ENCODE measurements at regions not wholly inside any gene's neighbourhood (a gene's known extent, or its start where the extent isn't known, plus 50 kb on each side); places are given as distances from the start of the nearest gene placed in this dataset.
A peak's percentile ranks its signal among the peaks of the same experiment; 100 is the strongest.

- H3K9me3 ChIP-seq, result no peaks in the 10 kb centered on the region
- CTCF ChIA-PET, result interaction anchor here (1.2 kb wide), 1 partner anchor 161 kb away, joined by 3 read pairs; no protein-coding TSS in a partner anchor
- H3K4me1 ChIP-seq, result peaks cover 39% of the 10 kb centered on the region
- TF ChIP-seq SREBF2 (IDR thresholded peaks at IDR 0.05) (no peak), E2F6 (IDR thresholded peaks at IDR 0.05; ENCODE audit: borderline replicate concordance, low read depth) (no peak), FOSL2 (IDR thresholded peaks at IDR 0.05) (no peak), FOSL2 (CRISPR knock-in tag; IDR thresholded peaks at IDR 0.05) (no peak), BHLHE40 (IDR thresholded peaks at IDR 0.05; ENCODE audit: low read depth, low read length) (no peak), ELK1 (IDR thresholded peaks at IDR 0.05; ENCODE audit: low read depth, low read length) (no peak), ZNF302 (CRISPR knock-in tag; IDR thresholded peaks at IDR 0.05) (no peak), RCOR1 (IDR thresholded peaks at IDR 0.05; ENCODE audit: low read depth, low read length) (no peak), SMC3 (IDR thresholded peaks at IDR 0.05) (no peak)
- TF ChIP-seq, protein P1, sequence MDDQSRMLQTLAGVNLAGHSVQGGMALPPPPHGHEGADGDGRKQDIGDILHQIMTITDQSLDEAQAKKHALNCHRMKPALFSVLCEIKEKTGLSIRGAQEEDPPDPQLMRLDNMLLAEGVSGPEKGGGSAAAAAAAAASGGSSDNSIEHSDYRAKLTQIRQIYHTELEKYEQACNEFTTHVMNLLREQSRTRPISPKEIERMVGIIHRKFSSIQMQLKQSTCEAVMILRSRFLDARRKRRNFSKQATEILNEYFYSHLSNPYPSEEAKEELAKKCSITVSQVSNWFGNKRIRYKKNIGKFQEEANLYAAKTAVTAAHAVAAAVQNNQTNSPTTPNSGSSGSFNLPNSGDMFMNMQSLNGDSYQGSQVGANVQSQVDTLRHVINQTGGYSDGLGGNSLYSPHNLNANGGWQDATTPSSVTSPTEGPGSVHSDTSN (IDR thresholded peaks at IDR 0.05), result no peak
- no peak overlapping the region for H3K4me3 ChIP-seq
- DNase-seq (ENCODE audit: low read depth in 1 of 2, low spot score in 1 of 2), result no peak
- peak overlapping the region; percentile 7 to 74; a peak in 3 of 6 replicates for H3K27ac ChIP-seq
- FAIRE-seq, result no peak
- no peak for ATAC-seq
- 87% methylated on average over 6 of the region's 6 CpGs for WGBS (ENCODE audit: missing lambda C conversion rate)
- POLR2A ChIA-PET, result no interaction called here
- H3K4me2 ChIP-seq, result no peak overlapping the region
Observed at GRCh38 chr12:75748136-75748535, 236.7 kb upstream of the KRR1 start.

DNA sequence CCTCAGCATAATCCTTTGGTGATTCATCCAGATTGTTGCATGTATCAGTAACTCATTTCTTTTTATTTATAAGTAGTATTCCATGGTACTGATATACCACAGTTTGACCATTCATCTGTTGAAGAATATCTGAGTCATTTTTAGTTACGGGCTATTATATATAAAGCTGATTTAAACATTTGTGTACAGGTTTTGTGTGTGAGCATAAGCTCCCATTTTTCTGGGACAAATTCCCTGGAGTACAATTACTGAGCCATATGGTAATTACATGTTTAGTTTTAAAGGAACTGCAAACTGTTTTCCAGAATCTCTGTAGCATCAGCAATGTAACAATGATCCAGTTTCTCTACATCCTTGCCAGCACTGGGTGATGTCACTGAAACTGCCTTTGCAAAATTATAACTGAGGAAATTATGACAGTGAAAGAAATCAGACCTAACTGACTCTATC is 236.2 kb upstream of the KRR1 start:
- WGBS (ENCODE audit: missing lambda C conversion rate), result 70% methylated on average over 1 of the region's 1 CpG
- CTCF ChIA-PET, result interaction anchor here (1.0 to 1.2 kb wide), 2 partner anchors 11 to 161 kb away, joined by 3 read pairs; no protein-coding TSS in a partner anchor
- no peak for FAIRE-seq

DNA sequence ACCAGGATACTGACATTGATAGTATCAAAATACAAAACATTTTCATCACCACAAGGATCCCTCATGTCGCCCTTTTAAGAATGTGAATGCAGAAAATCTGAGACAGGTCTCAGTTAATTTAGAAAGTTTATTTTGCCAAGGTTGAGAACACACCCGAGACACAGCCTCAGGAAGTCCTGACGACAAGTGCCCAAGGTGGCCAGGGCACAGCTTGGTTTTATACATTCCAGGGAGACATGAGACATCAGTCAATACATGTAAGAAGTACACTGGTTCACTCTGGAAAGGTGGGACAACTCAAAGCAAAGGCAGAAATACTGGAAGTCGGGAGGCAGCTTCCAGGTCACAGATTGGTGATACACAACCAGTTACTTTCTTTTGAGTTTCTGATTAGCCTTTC is 235.2 kb upstream of the KRR1 start:
- 78% methylated on average over 4 of the region's 4 CpGs for WGBS (ENCODE audit: missing lambda C conversion rate)
- peak overlapping the region in 1 of 2 experiments; percentile 74; a peak in 3 of 6 replicates for H3K27ac ChIP-seq
- no peak for ATAC-seq
- no peak overlapping the region for H3K4me2 ChIP-seq
- peaks cover 28% of the 10 kb centered on the region for H3K4me1 ChIP-seq
- POLR2A ChIA-PET, result no interaction called here
- CTCF ChIA-PET, result interaction anchor here (0.6 to 1.0 kb wide), 2 partner anchors 10 to 222 kb away, joined by 3 read pairs; no protein-coding TSS in a partner anchor
- no peak for FAIRE-seq
- TF ChIP-seq ZSCAN20 (CRISPR knock-in tag; IDR thresholded peaks at IDR 0.05), result no peak
- no peak for TF ChIP-seq BHLHE40 (IDR thresholded peaks at IDR 0.05; ENCODE audit: low read depth, low read length)
- no peak for TF ChIP-seq FOSB (CRISPR knock-in tag; IDR thresholded peaks at IDR 0.05)
- no peak for TF ChIP-seq SREBF2 (IDR thresholded peaks at IDR 0.05)
- TF ChIP-seq MYC (IDR thresholded peaks at IDR 0.05; ENCODE audit: borderline replicate concordance, low read length), result no peak
- TF ChIP-seq RCOR1 (IDR thresholded peaks at IDR 0.05; ENCODE audit: low read depth, low read length), result no peak
- no peak for TF ChIP-seq KDM5A (IDR thresholded peaks at IDR 0.05)
- no peak for DNase-seq (ENCODE audit: low read depth in 1 of 2, low spot score in 1 of 2)
- no peaks in the 10 kb centered on the region for H3K9me3 ChIP-seq
- H3K4me3 ChIP-seq, result no peak overlapping the region

More for the DNA sequence above, 236.2 kb upstream of the KRR1 start:
- ATAC-seq (no peak), DNase-seq (ENCODE audit: low read depth in 1 of 2, low spot score in 1 of 2) (no peak)
- Histone ChIP-seq H3K4me3 (no peak overlapping the region), H3K4me1 (peaks cover 38% of the 10 kb centered on the region), H3K9me3 (no peaks in the 10 kb centered on the region), H3K27ac (peak overlapping the region; percentile 7 to 74; a peak in 3 of 6 replicates), H3K4me2 (0 out of 3 replicates have a peak overlapping the region, but pooled peaks have one; percentile 10)
- no peak for TF ChIP-seq ZSCAN20 (CRISPR knock-in tag; IDR thresholded peaks at IDR 0.05)
- no peak for TF ChIP-seq HDAC2 (IDR thresholded peaks at IDR 0.05)
- TF ChIP-seq ZC3H11A (IDR thresholded peaks at IDR 0.05), result no peak
- no peak for TF ChIP-seq FOSL2 (IDR thresholded peaks at IDR 0.05)
- TF ChIP-seq FOSL2 (CRISPR knock-in tag; IDR thresholded peaks at IDR 0.05), result peak; percentile 14; the same call in 1 of the 2 replicates
- POLR2A ChIA-PET, result no interaction called here
